Testis (tissue), 2 donors: ENCODE measurements at regions not wholly inside any gene's neighbourhood (a gene's known extent, or its start where the extent isn't known, plus 50 kb on each side); places are given as distances from the start of the nearest gene placed in this dataset.
A peak's percentile ranks its signal among the peaks of the same experiment; 100 is the strongest.

ENCODE experiments used
- DNase-seq: peaks from one replicate; pipeline ENCODE4 v3.0.0-alpha.2; 2019
- H3K27ac ChIP-seq, 2 donors: fragments of 200-600 bp; sonication (generic); one replicate each; pipeline ENCODE4 v1.5.1; 2019
- H3K27me3 ChIP-seq: fragments of 200-600 bp; sonication (generic); one replicate; pipeline ENCODE4 v1.5.1; 2019
- H3K36me3 ChIP-seq: fragments of 200-600 bp; sonication (generic); one replicate; pipeline ENCODE4 v1.5.1; 2017; ENCODE audit warnings: low read depth; ENCODE audit errors: missing control alignments
- H3K4me1 ChIP-seq: fragments of 200-600 bp; sonication (generic); one replicate; pipeline ENCODE4 v1.5.1; 2019
- H3K4me3 ChIP-seq, 2 donors: fragments of 200-600 bp; sonication (generic); one replicate each; pipeline ENCODE4 v1.5.1; 2017 to 2019
- H3K9me3 ChIP-seq: fragments of 200-600 bp; sonication (generic); one replicate; pipeline ENCODE4 v1.5.1; 2017
- POLR2A ChIP-seq: fragments of 450-650 bp; IDR thresholded peaks from one replicate; pipeline ENCODE4 v1.6.1; 2017; ENCODE audit warnings: antibody characterized with exemption, mild to moderate bottlenecking, moderate library complexity
- WGBS, 2 donors: methylation state at CpG; one replicate each; pipeline ENCODE4 v1.1.5; 2018; 5-methylcytosine and 5-hydroxymethylcytosine counted together
- intact Hi-C: fragments of 100-400 bp; cut with DNase I; formaldehyde crosslinking; loops from one replicate; pipeline ENCODE4 v1.15.1; 2023; ENCODE audit warnings: low total_unique reads
- TF ChIP-seq, protein P1 (sequence below), 3 experiments: fragments of 450-650 bp in 2 of 3; fragments of 200-600 bp in 1 of 3; sonication (generic) in 1 of 3; IDR thresholded peaks; one replicate each; pipeline ENCODE4 v1.5.1; 2016 to 2019; ENCODE audit warnings: antibody characterized with exemption in 3 of 3, mild to moderate bottlenecking in 2 of 3, moderate library complexity in 1 of 3

DNA sequence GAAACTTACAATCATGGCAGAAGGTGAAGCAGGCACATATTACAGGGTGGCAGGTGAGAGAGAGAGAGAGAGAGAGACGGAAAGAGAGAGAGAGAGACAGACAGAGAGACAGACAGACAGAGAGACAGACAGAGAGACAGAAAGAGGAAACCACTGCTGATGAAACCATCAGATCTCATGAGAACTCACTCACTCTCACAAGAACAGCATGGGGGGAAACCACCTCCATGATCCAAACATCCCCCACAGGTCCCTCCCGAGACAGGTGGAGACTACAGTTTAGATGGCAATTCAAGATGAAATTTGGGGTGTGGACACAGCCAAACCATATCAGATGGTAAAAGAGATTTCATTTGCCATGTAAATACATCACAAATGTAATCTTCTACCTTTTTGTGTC is 708.1 kb downstream of the MRPL39 start:
- intact Hi-C loops, result no loop called here
- Histone ChIP-seq H3K27ac (no peak overlapping the region), H3K9me3 (no peaks in the 10 kb centered on the region), H3K4me3 (no peak overlapping the region), H3K27me3 (no peaks in the 10 kb centered on the region), H3K4me1 (no peaks in the 10 kb centered on the region), H3K36me3 (no peaks in the 10 kb centered on the region)
- TF ChIP-seq POLR2A, result no peak
- 96% methylated on average over 2 of the region's 2 CpGs for WGBS, 2 donors
- DNase-seq, result no peak

DNA sequence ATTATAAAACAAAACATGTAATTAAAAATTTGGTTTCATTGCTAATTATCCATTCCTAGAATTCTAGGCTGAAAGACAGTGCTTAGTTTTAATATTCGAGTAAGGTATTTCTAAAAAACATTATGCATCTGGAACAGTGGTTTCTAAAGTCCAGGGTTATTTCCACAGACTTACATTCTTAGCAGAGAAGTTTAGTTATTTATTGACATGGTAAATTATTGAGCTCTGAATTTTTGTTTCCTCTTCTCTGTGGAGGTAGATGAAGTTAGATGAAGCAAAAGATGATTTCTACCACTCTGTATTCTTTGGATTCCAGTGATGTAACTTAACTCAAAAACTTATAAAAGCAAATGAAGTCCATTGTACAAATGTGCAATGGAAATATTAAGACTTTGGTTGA is 709.4 kb downstream of the MRPL39 start:
- Histone ChIP-seq H3K9me3 (no peaks in the 10 kb centered on the region), H3K27me3 (no peaks in the 10 kb centered on the region), H3K36me3 (no peaks in the 10 kb centered on the region), H3K27ac (no peak overlapping the region), H3K4me3 (no peak overlapping the region), H3K4me1 (no peaks in the 10 kb centered on the region)
- intact Hi-C loops, result no loop called here
- TF ChIP-seq POLR2A, result no peak
- TF ChIP-seq, protein P1, sequence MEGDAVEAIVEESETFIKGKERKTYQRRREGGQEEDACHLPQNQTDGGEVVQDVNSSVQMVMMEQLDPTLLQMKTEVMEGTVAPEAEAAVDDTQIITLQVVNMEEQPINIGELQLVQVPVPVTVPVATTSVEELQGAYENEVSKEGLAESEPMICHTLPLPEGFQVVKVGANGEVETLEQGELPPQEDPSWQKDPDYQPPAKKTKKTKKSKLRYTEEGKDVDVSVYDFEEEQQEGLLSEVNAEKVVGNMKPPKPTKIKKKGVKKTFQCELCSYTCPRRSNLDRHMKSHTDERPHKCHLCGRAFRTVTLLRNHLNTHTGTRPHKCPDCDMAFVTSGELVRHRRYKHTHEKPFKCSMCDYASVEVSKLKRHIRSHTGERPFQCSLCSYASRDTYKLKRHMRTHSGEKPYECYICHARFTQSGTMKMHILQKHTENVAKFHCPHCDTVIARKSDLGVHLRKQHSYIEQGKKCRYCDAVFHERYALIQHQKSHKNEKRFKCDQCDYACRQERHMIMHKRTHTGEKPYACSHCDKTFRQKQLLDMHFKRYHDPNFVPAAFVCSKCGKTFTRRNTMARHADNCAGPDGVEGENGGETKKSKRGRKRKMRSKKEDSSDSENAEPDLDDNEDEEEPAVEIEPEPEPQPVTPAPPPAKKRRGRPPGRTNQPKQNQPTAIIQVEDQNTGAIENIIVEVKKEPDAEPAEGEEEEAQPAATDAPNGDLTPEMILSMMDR (IDR thresholded peaks at IDR 0.05), result no peak
- 52 to 72% methylated on average over 1 of the region's 1 CpG for WGBS, 2 donors
- DNase-seq, result no peak

GRCh38 chr21:24896735-24897124 is 710.6 kb downstream of the MRPL39 start:
- DNase-seq, result no peak
- H3K27me3 ChIP-seq, result no peaks in the 10 kb centered on the region
- H3K27ac ChIP-seq, result no peak overlapping the region
- intact Hi-C loops, result no loop called here
- no peaks in the 10 kb centered on the region for H3K9me3 ChIP-seq
- no peak overlapping the region for H3K4me3 ChIP-seq
- no peaks in the 10 kb centered on the region for H3K4me1 ChIP-seq
- H3K36me3 ChIP-seq, result no peaks in the 10 kb centered on the region
- no peak for TF ChIP-seq POLR2A
- TF ChIP-seq, protein P1 (IDR thresholded peaks at IDR 0.05), result no peak

DNA sequence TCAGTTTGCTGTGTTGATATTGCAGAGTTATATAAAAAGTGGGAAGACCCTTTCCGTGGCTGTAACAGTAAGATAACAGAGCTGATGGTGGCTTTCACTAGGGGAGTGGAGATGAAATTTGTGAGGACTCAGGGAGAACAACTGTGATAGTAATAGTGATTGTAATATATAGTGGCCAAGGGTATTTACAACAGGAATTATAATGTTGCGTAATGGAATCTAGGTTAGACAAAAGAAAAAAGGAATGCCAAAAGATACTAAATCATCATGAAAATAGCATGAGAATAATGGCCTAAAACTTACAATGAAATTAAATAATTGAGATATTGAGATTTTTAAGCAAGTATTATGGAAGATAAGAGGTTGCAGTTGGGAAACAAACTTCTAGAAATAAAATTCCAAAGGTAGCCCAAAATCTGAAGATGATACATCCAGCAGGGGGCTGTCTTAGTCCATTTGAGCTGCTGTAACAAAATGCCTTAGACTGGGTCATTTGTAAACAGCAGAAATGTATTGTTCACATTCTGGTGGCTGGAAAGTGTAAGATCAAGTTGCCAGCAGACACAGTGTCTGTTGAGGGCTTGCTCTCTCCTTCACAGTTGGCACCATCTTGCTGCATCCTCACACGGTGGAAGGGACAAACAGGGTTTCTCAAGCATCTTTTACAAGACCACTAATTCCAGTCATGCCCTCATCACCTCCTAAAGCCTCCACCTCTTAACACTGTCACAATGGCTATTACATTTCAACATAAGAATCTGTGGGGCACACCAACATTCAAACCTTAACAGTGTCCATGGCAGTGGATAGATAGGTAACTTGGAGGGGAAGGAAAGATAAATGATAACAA is 711.2 kb downstream of the MRPL39 start:
- Histone ChIP-seq H3K27ac (no peak overlapping the region), H3K36me3 (no peaks in the 10 kb centered on the region), H3K4me3 (no peak overlapping the region), H3K9me3 (no peaks in the 10 kb centered on the region), H3K4me1 (no peaks in the 10 kb centered on the region), H3K27me3 (no peaks in the 10 kb centered on the region)
- WGBS, 2 donors, result 71 to 77% methylated on average over 3 of the region's 3 CpGs
- no peak for TF ChIP-seq POLR2A
- TF ChIP-seq, protein P1 (IDR thresholded peaks at IDR 0.05), result peak; percentile 44 to 58 (median 53)
- DNase-seq, result peak; percentile 56
- intact Hi-C loops, result no loop called here

- Histone ChIP-seq H3K4me1 (no peaks in the 10 kb centered on the region), H3K9me3 (no peaks in the 10 kb centered on the region), H3K27me3 (no peaks in the 10 kb centered on the region), H3K36me3 (no peaks in the 10 kb centered on the region), H3K27ac (no peak overlapping the region), H3K4me3 (no peak overlapping the region)
- no peak for TF ChIP-seq POLR2A
- TF ChIP-seq, protein P1 (IDR thresholded peaks at IDR 0.05), result no peak
- DNase-seq, result no peak
- 90 to 98% methylated on average over 1 of the region's 1 CpG for WGBS, 2 donors
- intact Hi-C loops, result no loop called here
Measured at GRCh38 chr21:24894324-24894723, 713.0 kb downstream of the MRPL39 start.
